Non-pigmented ciliary epithelial cell (primary cell): ENCODE measurements at regions not wholly inside any gene's neighbourhood (a gene's known extent, or its start where the extent isn't known, plus 50 kb on each side); places are given as distances from the start of the nearest gene placed in this dataset.

Experiments used
- DNase-seq: peaks from one replicate; pipeline ENCODE4 v3.0.0-alpha.2; 2010; ENCODE audit warnings: low read depth

DNA sequence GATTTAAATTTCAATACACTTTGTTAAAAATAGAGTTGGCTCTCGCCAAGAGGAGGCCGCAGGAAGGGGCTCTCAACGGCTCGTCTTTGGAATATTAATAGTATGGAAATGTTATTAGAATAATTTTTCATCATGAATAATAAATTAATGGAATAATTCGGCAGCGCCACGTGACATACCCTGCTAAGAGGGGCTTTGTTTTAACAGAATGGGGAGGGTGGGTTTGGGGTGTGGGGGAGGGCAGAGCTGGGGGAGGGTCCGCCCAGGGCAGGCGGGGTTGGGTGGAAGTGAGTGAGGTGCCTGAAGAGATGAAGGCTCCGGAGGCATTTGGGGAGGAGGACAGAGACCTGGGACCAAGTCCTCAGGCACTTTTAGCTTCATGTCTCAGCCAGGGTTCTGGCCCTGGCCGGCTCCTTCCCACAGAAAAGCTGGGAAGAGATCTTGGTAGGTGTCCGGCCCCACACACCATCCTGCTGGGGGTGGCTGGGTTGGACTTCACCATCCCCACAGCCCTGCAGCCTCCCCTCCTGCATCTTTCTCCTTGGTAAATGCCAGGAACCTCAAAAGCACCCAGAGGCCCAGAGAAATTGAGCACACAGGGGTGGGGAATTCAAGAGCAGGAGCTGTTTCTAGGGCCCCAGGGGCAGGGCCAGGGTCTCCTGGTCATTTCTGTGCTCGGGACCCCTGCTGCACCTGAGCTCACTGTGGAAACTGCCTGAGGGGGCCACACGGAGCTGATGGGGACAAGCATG lies 93.6 kb upstream of the BHLHE23 start:
- DNase-seq = no peak

GRCh38 chr20:63099456-63100173 lies 92.9 kb upstream of the BHLHE23 start:
- DNase-seq = no peak

- DNase-seq = no peak
These were observed 91.5 kb upstream of the BHLHE23 start for GRCh38 chr20:63098195-63098810.

DNA sequence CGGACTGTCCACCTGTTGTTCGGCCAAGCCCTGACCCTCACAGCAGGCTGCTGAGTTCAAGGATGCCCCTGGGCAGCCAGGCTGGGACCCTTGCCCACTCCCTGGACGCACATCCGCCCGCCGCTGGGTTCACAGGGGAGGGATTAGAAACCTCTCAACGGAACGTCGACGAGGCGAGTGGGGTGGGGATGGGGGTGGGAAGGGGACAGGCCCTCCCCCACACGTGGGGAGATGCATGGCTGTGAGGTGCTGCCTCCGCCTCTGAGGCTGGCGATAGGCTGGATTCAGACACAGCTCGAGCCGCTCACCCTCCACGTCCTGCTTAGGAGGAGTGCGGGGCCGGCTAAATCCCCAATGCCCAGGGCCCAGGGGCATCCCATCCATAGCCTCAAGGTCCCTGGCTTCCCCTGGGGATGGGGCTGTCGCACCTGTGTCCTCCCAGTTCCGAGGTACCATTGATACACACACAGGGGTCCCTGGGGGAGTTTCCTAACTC lies 90.6 kb upstream of the BHLHE23 start:
- DNase-seq = no peak

- DNase-seq = no peak
These were observed 90.0 kb upstream of the BHLHE23 start for GRCh38 chr20:63096681-63097335.

DNA sequence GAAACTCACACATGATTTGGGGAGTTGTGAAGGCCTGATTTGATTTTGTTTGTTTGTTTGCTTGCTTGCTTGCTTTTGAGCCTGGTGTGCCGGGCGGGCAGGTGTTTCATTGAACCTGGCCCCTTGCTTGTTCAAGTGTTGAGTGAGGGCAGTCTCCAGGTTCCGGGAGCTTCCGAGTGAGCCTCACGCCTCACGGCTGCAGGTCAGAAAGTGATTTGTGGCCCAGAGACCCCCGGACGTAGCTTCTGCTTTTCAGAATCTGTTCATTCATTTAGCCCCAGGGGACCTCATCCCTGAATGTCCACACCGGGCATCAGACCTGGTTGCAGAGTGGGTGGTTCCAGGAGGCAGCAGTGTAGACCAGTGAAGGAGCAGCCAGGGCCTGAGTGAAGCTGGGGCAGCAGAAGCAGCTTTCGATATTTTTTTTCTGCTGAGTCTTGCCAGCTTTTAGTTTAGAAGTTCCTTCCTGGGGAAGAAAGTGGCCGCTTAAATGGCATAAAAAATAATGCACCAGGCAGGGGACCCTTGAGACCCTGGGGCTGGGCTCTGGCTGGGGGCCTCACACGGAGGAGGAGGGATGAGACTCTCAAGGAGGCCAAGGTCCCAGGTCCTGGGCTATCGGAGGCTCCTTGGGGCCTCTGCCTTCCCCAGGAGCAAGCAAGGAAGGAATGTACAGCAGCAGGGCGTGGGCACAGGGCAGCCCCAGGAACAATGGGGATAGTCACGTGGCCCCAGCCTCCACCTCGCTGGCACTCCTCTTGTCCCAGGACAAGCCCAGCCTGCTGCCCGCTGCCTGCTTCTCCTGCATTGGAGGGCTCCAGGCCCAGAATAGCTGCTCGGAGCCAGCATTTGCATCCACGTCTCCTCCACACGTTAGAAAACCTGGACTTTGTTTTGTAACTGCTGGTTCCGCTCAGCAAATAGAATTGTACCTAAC lies 89.2 kb upstream of the BHLHE23 start:
- DNase-seq = no peak

- no peak for DNase-seq
These were observed 88.2 kb upstream of the BHLHE23 start for GRCh38 chr20:63094767-63095499.

DNA sequence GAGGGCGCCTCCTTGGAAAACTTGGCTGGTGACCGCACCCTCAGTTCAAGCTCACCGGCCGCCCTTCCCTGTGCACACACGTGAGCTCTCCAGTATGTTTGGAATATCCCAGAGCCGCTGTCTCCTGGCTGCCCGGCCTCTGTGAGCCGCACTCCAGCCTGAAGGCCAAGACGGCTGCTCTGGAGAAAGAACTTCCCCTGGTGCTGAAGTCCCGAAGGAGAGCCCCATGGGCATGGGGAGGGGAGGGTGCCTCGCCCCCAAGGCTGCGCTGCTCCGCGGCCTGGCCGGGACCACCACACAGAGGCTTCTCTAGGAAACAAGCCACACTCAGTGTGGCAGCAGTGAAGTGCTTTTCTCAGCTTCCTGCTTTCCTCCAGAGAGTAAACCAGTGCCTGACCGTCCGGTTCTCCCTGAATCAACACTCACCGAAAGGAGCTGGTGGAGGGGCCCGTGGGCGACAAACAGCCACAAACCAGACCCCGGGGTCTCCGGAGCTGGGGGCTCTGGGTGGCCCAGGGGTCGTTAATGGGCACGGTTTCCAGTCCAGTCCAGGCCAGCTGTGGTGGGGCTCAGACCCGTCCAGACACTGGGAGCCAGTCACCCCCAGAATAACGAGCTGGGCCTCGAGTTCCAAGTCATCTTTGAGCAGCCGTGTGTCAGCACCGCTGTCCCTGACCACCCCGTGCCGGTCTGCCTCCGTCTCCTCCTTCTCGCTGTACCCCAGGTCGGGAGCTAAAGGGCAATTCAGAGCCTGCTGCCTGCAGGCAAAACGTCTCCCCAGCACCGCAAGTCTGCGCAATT lies 87.4 kb upstream of the BHLHE23 start:
- no peak for DNase-seq

- DNase-seq = no peak
These were observed 86.0 kb upstream of the BHLHE23 start for GRCh38 chr20:63092660-63093215.

DNA sequence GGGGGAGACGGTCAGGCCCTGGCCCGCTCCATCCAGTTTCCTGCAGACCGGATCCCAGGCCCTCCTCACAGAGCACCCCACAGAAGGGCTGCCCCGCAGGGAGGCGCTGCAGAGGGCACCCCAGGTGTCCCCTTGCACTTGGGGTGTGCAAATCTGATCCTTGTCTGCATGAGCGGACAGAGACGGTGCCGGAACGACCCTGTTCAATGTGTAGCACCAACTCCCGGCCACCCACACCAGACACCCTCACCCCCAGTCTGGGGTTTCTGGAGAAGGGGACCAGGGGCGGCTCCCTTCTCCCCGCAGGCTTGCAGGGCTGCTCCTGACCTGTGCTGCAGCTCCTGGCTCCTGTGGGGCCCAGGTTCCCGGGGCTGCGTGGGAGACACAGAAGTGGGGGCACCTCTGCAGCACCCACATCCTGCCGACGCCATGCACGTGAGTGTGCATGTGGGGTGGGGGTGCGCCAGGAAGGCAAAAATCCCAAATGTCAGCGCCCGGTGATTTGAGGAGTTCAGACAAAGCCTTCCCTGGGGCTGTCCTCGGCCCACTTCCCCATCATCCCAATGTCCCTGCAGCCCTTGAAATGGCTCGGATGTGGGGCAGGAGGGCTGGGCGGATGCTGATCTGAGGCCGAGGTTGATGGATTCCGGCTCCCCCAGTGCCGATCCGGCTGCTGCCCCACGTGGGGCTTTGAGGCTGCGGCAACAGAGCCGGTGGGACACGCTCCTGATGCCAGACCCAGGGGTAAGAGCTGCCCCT lies 85.3 kb upstream of the BHLHE23 start:
- DNase-seq = no peak

GRCh38 chr20:63090682-63091571 lies 84.2 kb upstream of the BHLHE23 start:
- no peak for DNase-seq

GRCh38 chr20:63090052-63090451 lies 83.3 kb upstream of the BHLHE23 start:
- DNase-seq = no peak

DNA sequence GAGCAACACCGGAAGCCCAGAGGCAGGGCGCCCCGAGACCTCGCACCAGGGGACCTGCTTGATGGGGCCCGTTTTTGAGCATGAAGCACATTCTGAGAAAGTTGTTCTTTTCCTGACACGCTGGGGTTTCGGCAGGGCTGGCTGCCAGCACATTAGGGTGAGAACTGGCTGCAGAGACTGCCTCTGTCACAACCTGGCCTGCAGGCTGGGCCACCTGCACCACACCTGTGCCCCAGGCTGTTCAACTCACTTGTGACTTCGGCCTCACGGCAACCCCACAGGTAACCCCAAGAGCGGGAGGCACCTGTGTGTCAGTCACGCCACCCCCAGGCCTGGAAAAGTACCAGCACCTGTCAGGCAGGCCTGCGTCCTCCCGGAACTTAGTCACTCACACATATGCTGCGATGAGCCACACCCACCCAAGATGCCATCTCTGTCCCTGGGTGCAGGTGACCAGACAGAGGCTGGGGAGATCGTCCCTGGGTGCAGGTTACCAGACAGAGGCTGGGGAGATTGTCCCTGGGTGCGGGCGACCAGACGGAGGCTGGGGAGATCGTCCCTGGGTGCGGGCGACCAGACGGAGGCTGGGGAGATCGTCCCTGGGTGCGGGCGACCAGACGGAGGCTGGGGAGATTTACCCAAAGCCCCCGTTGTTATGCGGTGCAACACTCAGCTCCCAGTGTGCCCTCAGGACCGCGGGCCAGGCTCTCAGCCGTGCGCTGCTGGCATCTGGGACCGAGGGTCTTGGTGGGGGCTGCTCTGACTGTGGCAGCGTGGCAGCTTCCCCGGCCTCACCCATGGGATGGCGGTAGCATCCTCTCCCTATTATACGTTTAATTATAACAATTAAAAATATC lies 82.5 kb upstream of the BHLHE23 start:
- no peak for DNase-seq

DNA sequence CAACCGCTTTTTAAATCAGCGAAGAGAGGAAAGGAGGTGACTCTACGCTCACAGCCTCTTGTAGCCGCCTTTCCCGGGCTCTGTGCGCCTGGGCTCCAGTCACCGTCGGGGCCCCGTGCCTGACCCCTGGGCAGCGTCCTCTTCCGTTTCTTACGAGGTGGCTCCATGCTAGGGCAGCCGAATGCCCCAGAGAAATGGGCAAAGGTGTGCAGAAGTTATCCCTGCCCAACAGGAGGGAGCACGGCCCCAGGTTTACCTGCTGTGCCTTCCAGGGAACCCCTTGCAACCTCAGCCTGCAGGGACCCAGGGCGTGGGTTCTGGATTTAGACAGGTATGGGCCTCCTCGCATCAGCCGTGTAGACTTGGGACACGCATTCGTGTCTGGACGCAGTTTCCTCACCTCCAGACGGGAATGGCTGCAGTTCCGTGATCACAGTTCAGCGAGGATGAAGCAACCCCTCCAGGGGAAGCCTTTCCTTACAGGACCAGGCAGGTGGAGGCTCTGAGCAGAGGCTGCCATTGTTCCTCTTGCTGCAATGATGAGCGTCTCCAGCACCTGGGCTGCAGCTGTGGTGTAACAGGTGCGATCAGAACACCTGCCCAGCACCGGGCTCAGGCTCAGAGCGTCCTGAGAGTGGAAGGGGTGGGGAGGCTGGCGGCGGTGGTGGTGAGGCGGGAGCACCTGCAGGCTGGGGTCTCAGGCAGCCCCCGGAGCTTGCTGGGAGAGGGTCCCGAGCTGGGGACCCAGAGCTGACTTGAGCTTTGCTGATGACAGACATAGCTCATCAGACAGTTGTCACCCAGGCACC lies 81.3 kb upstream of the BHLHE23 start:
- DNase-seq = no peak

- DNase-seq = no peak
These were observed 80.6 kb upstream of the BHLHE23 start for GRCh38 chr20:63087236-63087871.
